ENCODE measurements at regions not wholly inside any gene's neighbourhood (a gene's known extent, or its start where the extent isn't known, plus 50 kb on each side); places are given as distances from the start of the nearest gene placed in this dataset.
"Not testable (repeated sequence)": the region's sequence is repeated elsewhere in the genome, so short reads cannot be mapped to it uniquely, and the experiment has no call there.

DNA sequence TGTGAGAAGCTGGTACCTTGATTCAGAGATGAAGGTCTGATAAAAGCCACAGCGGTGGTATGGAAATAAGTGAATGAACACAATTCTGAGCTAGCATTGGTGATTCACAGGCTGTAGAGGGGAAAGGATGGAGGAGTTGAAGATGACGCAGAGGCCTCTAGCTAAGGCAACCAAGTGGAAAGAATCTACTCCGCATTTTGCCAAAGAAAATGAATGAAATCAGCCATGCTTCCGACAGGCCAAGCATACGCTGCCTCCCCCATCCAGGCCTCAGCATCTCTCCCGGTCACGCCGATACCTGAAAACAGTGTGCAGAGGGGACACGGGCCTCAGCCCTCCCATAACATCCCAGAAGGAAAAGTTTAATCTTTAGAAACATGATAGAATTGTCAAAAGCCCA, 124.3 kb upstream of the UNC5B start:
- CTCF ChIA-PET: no interaction called here
- H3K27me3 ChIP-seq (ENCODE audit: control insufficient read depth, insufficient read depth, low read length): peaks cover 5% of the 10 kb centered on the region
- H3K4me3 ChIP-seq (ENCODE audit: low read depth, low read length): no peak overlapping the region
- POLR2A ChIA-PET: no interaction called here
- no peak for TF ChIP-seq CTCF (IDR thresholded peaks at IDR 0.05; ENCODE audit: insufficient read depth, low read depth, low read length)
- no peaks in the 10 kb centered on the region for H3K36me3 ChIP-seq (ENCODE audit: control insufficient read depth, insufficient read depth, low read length)
- no peak for DNase-seq (ENCODE audit: low read depth)

DNA sequence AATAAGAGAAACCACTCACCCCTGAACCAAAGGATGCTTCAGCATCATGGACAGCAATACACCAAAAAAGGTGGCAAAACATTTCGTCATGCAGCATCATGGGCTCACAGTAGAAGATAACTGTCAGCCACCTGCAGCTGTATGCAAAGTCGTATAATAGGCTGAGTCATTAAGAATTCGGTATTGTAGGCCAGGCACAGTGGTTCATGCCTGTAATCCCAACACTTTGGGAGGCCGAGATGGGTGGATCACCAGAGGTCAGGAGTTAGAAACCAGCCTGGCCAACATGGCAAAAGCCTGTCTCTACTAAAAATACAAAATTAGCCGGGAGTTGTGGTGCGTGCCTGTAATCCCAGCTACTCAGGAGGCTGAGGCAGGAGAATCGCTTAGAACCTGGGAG, 123.8 kb upstream of the UNC5B start:
- H3K36me3 ChIP-seq (ENCODE audit: control insufficient read depth, insufficient read depth, low read length); H3K4me3 ChIP-seq (ENCODE audit: low read depth, low read length); CTCF ChIA-PET; H3K27me3 ChIP-seq (ENCODE audit: control insufficient read depth, insufficient read depth, low read length); DNase-seq (ENCODE audit: low read depth); POLR2A ChIA-PET: not testable (repeated sequence)

GRCh38 chr10:71089162-71089561, 123.2 kb upstream of the UNC5B start:
- DNase-seq (ENCODE audit: low read depth): no peak
- TF ChIP-seq CTCF (IDR thresholded peaks at IDR 0.05; ENCODE audit: insufficient read depth, low read depth, low read length): no peak
- Histone ChIP-seq H3K36me3 (ENCODE audit: control insufficient read depth, insufficient read depth, low read length) (no peaks in the 10 kb centered on the region), H3K4me3 (ENCODE audit: low read depth, low read length) (no peak overlapping the region), H3K27me3 (ENCODE audit: control insufficient read depth, insufficient read depth, low read length) (peaks cover 5% of the 10 kb centered on the region)
- CTCF ChIA-PET: no interaction called here
- POLR2A ChIA-PET: no interaction called here

DNA sequence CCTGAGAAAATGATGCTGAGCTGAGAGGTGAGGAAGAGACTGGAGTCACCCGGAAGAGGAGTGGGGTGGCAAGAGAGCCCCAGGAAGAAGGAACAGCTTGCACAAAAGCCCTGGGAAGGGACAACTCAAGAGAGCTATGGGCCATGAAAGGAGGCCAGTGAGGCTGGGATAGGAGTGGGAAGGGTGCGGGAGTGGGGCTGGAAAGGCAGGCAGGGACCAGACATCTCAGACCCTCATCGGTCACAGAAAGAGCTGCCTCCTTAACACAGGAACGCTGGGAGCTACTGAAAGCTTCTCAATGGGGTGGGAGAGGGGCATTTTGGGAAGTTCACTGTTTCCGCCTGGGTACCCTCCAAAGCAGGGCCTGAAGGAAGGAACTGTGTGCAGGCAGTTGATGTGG, 122.0 kb upstream of the UNC5B start:
- H3K27me3 ChIP-seq (ENCODE audit: control insufficient read depth, insufficient read depth, low read length): peaks cover 5% of the 10 kb centered on the region
- no peaks in the 10 kb centered on the region for H3K36me3 ChIP-seq (ENCODE audit: control insufficient read depth, insufficient read depth, low read length)
- H3K4me3 ChIP-seq (ENCODE audit: low read depth, low read length): no peak overlapping the region
- ChIA-PET CTCF (no interaction called here), POLR2A (no interaction called here)
- DNase-seq (ENCODE audit: low read depth): no peak
- TF ChIP-seq CTCF (IDR thresholded peaks at IDR 0.05; ENCODE audit: insufficient read depth, low read depth, low read length): no peak

DNA sequence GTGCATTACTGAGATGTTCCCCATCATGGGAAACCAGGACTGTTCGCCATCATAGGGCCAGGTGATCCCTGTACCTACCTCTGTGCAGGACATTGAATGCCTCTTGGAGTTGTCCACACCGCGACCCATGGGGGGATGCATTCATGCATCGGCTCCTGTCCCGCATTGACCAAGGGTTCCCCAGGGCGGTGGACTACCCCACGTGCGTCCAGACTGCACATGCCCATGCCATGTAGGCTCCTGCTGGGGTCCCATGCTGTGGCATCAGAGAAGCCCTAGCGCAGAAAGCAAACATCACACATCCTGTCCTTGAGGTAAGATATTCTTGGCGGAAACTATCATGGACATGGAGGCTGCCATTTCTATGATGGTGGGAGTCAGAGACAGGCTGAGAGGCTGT, 121.6 kb upstream of the UNC5B start:
- CTCF ChIA-PET: no interaction called here
- POLR2A ChIA-PET: no interaction called here
- H3K4me3 ChIP-seq (ENCODE audit: low read depth, low read length): no peak overlapping the region
- no peak for TF ChIP-seq CTCF (IDR thresholded peaks at IDR 0.05; ENCODE audit: insufficient read depth, low read depth, low read length)
- H3K36me3 ChIP-seq (ENCODE audit: control insufficient read depth, insufficient read depth, low read length): no peaks in the 10 kb centered on the region
- peaks cover 5% of the 10 kb centered on the region for H3K27me3 ChIP-seq (ENCODE audit: control insufficient read depth, insufficient read depth, low read length)
- DNase-seq (ENCODE audit: low read depth): no peak

GRCh38 chr10:71092812-71093401, 119.5 kb upstream of the UNC5B start:
- DNase-seq (ENCODE audit: low read depth): no peak
- ChIA-PET CTCF (no interaction called here), POLR2A (no interaction called here)
- no peak overlapping the region for H3K4me3 ChIP-seq (ENCODE audit: low read depth, low read length)
- no peaks in the 10 kb centered on the region for H3K36me3 ChIP-seq (ENCODE audit: control insufficient read depth, insufficient read depth, low read length)
- H3K27me3 ChIP-seq (ENCODE audit: control insufficient read depth, insufficient read depth, low read length): peaks cover 5% of the 10 kb centered on the region
- TF ChIP-seq CTCF (IDR thresholded peaks at IDR 0.05; ENCODE audit: insufficient read depth, low read depth, low read length): no peak

Data from BJ (cell line).